ENCODE measurements at regions not wholly inside any gene's neighbourhood (a gene's known extent, or its start where the extent isn't known, plus 50 kb on each side); places are given as distances from the start of the nearest gene placed in this dataset.

GRCh38 chr5:57054135-57054534 is 102.2 kb upstream of the MIER3 start:
- no peak for TF ChIP-seq CTCF (IDR thresholded peaks at IDR 0.05; ENCODE audit: insufficient read depth, low read length, poor library complexity, severe bottlenecking)
- H3K27me3 ChIP-seq (replicated peaks; ENCODE audit: control insufficient read depth, insufficient read depth, low read length) = peaks cover 2% of the 10 kb centered on the region
- no peak for DNase-seq (ENCODE audit: extremely low read depth, insufficient read length)

GRCh38 chr5:57054671-57055070 is 102.7 kb upstream of the MIER3 start:
- DNase-seq (ENCODE audit: extremely low read depth, insufficient read length) = no peak
- TF ChIP-seq CTCF (IDR thresholded peaks at IDR 0.05; ENCODE audit: insufficient read depth, low read length, poor library complexity, severe bottlenecking) = no peak
- H3K27me3 ChIP-seq (replicated peaks; ENCODE audit: control insufficient read depth, insufficient read depth, low read length) = peaks cover 2% of the 10 kb centered on the region
- H3K4me3 ChIP-seq (replicated peaks; ENCODE audit: low read depth, low read length) = no peak overlapping the region
- no peaks in the 10 kb centered on the region for H3K36me3 ChIP-seq (ENCODE audit: control insufficient read depth, insufficient read depth, low read length)

More at GRCh38 chr5:57054135-57054534, 102.2 kb upstream of the MIER3 start:
- H3K4me3 ChIP-seq (replicated peaks; ENCODE audit: low read depth, low read length) = no peak overlapping the region
- no peaks in the 10 kb centered on the region for H3K36me3 ChIP-seq (ENCODE audit: control insufficient read depth, insufficient read depth, low read length)

GRCh38 chr5:57055731-57056130 is 103.8 kb upstream of the MIER3 start:
- Histone ChIP-seq H3K4me3 (replicated peaks; ENCODE audit: low read depth, low read length) (no peak overlapping the region), H3K27me3 (replicated peaks; ENCODE audit: control insufficient read depth, insufficient read depth, low read length) (peaks cover 2% of the 10 kb centered on the region)
- no peak for TF ChIP-seq CTCF (IDR thresholded peaks at IDR 0.05; ENCODE audit: insufficient read depth, low read length, poor library complexity, severe bottlenecking)

GRCh38 chr5:57063773-57064172 is 110.1 kb upstream of the GPBP1 start:
- DNase-seq (ENCODE audit: extremely low read depth, insufficient read length) = no peak
- no peaks in the 10 kb centered on the region for H3K27me3 ChIP-seq (replicated peaks; ENCODE audit: control insufficient read depth, insufficient read depth, low read length)
- H3K36me3 ChIP-seq (ENCODE audit: control insufficient read depth, insufficient read depth, low read length) = no peaks in the 10 kb centered on the region
- no peak overlapping the region for H3K4me3 ChIP-seq (replicated peaks; ENCODE audit: low read depth, low read length)
- no peak for TF ChIP-seq CTCF (IDR thresholded peaks at IDR 0.05; ENCODE audit: insufficient read depth, low read length, poor library complexity, severe bottlenecking)

More at GRCh38 chr5:57055731-57056130, 103.8 kb upstream of the MIER3 start:
- DNase-seq (ENCODE audit: extremely low read depth, insufficient read length) = no peak
- no peaks in the 10 kb centered on the region for H3K36me3 ChIP-seq (ENCODE audit: control insufficient read depth, insufficient read depth, low read length)

- TF ChIP-seq CTCF (IDR thresholded peaks at IDR 0.05; ENCODE audit: insufficient read depth, low read length, poor library complexity, severe bottlenecking) = no peak
- no peaks in the 10 kb centered on the region for H3K36me3 ChIP-seq (ENCODE audit: control insufficient read depth, insufficient read depth, low read length)
- DNase-seq (ENCODE audit: extremely low read depth, insufficient read length) = no peak
- no peak overlapping the region for H3K4me3 ChIP-seq (replicated peaks; ENCODE audit: low read depth, low read length)
- H3K27me3 ChIP-seq (replicated peaks; ENCODE audit: control insufficient read depth, insufficient read depth, low read length) = no peaks in the 10 kb centered on the region
Observed at GRCh38 chr5:57066924-57067596, 106.8 kb upstream of the GPBP1 start.

GRCh38 chr5:57067597-57067924 is 106.3 kb upstream of the GPBP1 start:
- no peak overlapping the region for H3K4me3 ChIP-seq (replicated peaks; ENCODE audit: low read depth, low read length)
- no peaks in the 10 kb centered on the region for H3K36me3 ChIP-seq (ENCODE audit: control insufficient read depth, insufficient read depth, low read length)
- TF ChIP-seq CTCF (IDR thresholded peaks at IDR 0.05; ENCODE audit: insufficient read depth, low read length, poor library complexity, severe bottlenecking) = no peak
- no peak for DNase-seq (ENCODE audit: extremely low read depth, insufficient read length)
- no peaks in the 10 kb centered on the region for H3K27me3 ChIP-seq (replicated peaks; ENCODE audit: control insufficient read depth, insufficient read depth, low read length)
